ENCODE measurements at regions not wholly inside any gene's neighbourhood (a gene's known extent, or its start where the extent isn't known, plus 50 kb on each side); places are given as distances from the start of the nearest gene placed in this dataset.

- TF ChIP-seq CTCF (IDR thresholded peaks at IDR 0.05) (no peak), POLR2A (IDR thresholded peaks at IDR 0.05) (no peak)
Observed at GRCh38 chr1:239617259-239617658, 230.9 kb downstream of the CHRM3 start.
